NCI-H526 treated with DMSO at 0.1 percent for 48 hours (cell line): ENCODE measurements at regions not wholly inside any gene's neighbourhood (a gene's known extent, or its start where the extent isn't known, plus 50 kb on each side); places are given as distances from the start of the nearest gene placed in this dataset.

Source experiments
- DNase-seq: peaks from one replicate; lab custom pipeline; 2025; lab: John Stamatoyannopoulos, UW

DNA sequence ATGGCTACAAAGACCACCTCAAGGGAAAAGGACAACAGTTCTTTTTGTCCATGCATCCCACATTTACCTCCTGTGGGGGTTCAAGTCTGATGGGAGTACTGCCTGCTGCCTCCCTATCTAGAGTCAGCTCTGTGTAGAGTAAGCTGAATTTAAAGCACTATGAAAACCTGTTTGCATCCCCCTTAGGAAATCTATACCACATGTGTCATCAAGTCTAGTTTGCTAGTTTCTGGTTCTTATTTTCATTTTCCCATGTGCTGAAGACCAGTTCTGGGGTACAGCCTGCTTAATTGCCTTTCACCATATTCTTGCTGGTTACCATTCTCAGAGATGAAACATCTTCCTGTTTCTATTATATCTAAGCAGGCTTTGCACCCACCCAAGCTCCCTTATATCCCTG, 470.3 kb downstream of the MBD2 start:
- DNase-seq: no peak

DNA sequence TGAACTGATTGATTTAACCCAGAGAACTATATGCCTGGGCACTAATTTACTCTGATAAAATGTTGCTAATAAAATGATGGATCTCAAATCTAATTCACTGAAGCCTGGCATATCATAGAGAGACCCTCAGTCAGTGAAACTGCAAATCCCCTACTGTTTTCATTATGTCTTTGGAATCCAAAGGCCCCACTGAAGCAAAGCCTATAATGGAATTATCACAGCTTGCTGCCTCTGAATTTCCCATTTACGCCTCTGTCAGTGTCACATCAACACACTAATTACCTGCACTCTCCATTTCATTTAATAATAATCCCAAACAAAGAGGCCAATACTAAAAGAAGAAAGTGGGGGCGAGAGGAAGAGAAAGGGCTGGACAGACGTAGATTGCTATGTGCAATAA, 470.9 kb downstream of the MBD2 start:
- DNase-seq: no peak

DNA sequence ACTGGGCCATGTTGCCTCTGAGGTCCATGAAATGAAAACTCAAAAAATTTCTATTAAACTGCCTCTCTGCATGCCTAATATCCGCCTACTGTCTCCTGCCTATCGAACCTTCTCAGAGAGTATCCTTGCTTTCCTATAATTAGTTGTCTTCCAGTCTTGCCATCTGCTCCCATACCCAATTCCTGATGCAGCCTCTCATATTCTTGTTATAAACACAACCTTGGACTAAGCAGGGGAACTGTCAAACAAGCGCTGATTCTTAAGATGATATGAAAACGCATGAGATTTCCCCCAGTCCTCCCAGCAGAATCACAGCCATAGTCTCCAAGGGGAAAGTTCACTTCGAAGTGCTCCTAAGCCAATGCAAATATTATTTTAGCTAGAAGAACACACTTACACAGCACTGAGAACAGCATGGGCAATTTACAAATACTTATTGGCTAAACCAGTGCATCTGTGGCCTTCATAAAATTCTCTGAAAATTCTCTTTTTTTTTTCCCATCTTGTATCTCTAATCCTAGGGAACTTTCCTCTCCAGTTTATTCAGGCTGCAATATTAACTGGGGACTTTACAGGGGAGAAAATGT, 471.6 kb downstream of the MBD2 start:
- DNase-seq: no peak

DNA sequence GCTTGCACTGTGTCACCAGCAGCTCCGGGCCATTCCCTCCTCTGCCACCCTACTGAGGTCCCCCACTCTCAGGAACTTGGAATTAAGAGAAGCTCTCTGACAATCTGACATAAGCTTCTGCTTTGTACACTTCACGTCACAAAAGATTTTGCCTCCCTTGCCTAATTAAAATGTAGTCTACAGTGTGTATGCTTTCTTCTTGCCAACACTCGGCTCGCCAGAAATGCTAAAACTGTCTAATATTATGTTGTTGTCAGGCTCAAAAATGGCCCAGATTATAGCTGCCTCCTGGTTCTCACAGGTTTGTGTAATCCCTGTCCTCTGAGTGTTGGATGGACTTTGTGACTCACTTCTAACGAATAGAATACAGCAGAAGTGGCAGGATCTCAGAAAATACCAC, 474.7 kb downstream of the MBD2 start:
- no peak for DNase-seq

DNA sequence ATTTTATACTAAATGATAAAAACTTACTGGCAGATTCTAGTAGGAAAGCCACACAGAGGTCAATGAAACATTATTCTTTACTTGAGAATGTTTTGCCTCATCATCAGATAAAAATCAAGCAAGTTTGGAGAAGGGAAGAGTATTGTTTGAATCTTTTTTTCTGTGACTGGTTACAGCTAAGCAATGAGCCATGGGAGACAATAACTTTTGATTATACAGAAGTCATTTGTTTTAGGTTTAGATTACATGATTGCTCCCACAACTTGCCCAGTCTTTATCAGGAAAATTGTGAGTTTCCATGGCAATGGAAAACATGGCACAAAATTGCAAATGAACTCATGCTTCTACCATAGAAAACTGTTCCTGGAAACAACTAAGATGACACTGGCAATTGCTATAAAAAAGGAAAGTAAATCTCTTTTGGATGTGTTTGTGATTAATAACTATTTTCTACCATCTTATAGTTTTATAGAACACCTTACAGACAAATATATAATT, 476.8 kb downstream of the MBD2 start:
- no peak for DNase-seq

DNA sequence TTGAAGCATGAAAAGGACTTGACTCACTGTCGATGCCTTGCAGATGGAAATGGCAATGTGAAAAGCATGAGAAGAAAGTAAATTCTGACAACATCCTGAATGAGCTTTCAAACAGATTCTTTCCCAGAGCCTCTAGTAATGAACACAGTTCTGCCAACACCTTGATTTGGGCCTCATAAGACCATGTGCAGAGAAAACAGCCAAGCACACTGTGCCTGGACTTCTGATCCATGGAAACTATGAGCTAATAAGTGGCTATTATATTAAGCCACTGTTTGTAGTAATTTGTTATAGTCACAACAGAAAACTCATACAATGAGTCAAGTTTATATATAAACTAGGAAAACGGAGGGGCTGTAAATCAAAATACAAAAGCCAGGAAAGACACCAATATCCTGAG, 477.3 kb downstream of the MBD2 start:
- no peak for DNase-seq

DNA sequence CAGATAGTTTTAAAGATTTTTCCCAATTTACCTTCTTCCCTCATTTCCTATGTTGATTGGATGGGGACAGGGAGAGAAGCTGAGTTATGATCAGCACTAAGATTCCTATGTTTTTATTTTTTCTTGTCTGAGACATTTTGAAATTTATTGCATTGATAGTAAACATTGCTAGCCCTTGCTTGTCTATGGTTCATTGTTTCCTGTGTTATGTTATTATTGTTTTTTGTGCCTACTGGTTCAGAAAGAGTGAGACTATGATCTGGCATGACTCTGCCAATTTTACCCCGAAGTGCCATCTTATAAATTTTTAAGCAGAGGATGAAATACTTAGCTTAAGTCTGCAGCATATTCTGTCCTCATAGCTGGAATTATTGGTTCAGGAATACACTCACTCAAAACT, 478.5 kb downstream of the MBD2 start:
- DNase-seq: no peak

DNA sequence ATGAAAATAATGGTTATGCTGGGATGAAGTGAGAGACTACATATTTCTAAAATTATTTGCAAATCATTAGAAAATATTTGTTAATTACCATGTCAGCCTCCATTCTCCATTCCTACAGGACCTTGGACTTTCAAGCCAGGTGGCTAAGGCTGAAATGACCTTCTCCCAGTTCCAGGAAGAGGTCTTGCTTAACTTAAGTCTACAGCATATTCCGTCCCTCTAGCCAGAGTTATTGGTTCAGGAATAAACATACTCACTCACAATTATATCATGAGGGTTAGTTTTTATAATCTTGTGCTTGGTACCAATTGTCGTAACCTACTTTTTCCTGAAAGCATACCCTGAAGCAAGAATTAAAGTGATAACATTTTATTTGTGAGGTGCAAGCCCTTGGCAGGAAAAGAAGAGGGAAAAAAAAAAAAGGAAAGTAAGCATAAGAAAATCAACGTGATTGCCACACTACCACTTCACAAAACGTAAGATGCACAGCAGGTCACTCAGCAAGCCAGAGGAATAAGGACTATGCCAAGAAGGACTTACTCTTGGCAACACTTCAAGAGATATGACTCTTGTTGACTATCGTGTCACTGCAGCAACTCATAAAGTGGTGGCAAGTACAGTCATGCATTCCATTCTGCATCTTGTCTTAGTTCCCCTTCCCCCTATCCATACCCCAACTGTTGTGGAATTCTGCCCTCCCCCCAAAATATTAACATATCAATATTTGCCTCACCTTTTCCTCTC, 479.1 kb downstream of the MBD2 start:
- DNase-seq: no peak

DNA sequence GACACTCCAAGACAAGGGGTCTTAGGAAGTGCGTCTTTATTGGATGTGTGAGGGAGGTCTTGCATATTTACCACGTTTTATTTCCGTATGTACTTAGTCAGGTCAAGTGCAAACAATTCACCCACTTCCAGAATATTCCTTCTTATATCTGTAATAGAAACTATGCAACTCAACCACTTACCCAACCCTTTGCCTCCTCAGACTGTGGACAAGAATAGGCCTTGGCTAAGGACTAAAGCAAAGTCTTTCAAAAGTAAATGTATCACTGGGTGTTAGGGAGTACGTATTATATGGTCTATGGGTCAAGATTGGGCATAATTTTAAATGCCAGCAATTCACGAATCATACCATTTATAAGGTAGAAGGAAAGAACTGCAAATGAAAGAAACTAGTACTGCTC, 484.8 kb downstream of the MBD2 start:
- no peak for DNase-seq

DNA sequence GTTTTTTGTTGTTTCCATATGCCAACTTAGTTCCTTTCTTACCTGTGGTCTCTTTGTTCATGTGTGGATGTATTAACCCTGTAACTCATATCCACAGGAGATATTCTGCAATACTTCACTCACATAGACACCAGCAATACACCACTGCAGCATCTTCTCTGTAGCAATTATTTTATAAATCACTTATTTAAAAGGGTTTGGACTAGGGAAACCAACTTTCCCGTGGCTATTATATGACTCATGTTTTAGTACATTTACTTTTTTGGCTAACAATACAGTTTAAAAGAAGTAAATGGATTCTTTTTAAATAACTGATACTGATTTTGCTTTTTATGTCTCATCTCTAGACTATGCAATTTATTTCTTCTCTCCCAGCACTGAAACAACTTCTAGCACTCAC, 488.9 kb downstream of the MBD2 start:
- no peak for DNase-seq

DNA sequence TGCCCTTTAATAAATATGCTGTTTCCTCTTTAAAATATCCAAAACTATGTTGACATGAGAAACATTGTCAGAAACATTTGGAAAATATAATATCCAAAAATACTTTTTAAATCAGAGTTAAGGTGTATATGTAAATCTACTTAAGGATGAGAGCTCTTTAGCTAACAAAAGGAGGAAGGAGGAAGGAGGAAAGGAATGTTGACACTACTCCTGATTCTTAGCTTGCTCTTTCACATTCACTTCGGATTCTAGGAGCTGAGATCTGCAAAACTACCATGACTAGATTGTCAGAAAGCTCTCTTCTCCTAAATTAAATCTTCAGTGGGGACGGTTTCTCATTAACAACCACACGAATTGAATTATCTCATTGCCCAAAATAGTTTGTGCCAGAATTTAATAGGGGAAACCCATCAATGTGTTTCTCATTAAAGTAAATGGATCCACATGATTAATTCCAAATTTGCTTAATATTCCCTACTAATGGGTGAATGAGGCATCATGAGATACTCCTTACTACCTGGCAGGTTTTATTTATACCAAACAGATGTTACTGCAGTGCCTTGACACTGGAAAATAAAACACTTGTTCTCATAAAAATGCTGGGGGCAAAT, 509.1 kb downstream of the MBD2 start:
- DNase-seq: no peak

DNA sequence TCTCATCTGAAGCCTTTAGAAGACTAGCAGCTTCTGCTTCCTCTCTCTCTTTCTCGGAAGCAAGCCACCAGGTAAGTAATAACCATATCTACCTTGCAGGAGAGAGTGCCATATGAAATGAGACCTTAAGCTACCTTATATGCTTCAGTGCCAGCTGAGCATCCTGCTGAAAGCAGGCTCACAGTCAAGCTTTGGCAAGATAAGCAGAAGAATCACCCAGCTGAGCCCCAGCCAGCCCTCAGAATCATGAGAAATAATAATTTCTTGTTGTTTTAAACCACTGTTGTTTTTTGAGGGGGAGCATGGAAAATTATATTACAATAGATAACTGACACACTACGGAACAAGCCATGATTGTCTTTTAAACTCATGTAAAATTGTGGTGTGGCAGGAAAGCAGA, 514.4 kb downstream of the MBD2 start:
- DNase-seq: no peak

DNA sequence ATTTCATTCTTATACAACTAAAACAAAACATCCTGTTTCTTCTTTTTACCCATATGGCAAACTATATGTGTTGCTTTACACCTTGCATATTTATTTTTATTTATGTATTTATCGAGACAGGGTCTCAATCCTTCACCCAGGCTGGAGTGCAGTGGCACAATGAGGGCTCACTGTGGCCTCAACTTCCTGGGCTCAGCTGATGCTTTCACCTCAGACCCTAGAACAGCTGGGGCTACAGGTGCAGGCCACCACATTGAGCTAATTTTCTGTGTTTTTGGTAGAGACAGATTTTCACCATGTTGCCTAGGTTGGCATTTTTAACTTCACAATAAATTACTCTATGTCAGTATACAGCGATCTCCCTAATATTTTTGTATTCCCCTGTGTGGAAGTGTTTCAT, 522.0 kb downstream of the MBD2 start:
- no peak for DNase-seq

DNA sequence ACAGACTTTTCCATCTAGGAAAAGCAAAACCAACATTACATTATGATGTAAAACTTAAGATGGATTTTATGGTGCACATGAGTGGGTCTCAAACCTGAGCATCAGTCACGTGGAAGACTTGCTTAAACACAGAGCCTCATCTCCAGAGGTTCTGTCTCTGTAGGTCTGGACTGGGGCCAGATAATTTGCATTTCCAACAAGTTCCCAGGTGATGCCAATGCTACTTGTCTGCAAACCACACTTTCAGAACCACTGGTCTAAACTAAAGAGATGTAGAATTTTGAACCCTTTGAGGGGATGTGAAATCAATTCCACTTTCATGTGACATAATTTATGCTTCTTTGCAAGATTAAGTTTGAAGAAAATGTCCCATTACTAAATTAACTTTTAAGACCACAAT, 522.8 kb downstream of the MBD2 start:
- DNase-seq: peak; percentile 1

DNA sequence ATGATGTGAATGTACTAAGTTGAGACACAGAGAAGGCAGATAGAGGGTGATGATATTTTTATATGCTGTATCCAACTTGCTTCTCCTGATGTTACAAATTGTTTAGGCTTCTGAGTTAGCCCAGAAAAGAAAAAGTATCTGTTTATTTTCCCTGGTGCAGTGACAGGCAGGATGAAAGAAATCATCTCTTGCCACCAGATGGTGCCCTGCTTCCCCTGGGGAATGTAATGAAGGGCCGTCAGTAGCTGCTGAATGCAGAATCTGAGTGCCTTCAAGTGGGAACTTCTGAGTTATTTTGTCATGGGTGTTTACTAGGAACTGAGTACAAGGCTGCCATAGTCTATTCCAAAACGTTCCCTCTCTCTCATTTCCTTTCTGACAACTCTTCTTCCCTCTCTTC, 525.6 kb downstream of the MBD2 start:
- DNase-seq: no peak

DNA sequence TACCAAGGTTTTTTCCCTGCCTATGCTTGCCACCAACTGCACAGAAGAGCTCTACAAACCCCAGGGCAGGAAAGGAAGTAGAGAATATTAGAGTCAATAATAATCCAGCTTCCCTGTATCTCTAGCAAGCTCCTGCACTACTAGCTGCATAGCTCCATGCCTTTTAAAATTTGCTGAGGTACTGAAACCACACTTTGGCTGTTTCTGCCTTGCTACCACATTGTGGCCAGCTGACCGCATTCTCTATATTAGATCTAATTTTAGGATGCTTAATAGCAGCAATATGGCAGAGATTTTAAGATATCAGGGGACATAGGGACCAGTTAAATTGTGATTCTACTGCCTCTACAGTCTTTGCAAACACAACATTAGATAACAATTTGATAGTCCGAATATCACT, 534.6 kb downstream of the MBD2 start:
- no peak for DNase-seq

DNA sequence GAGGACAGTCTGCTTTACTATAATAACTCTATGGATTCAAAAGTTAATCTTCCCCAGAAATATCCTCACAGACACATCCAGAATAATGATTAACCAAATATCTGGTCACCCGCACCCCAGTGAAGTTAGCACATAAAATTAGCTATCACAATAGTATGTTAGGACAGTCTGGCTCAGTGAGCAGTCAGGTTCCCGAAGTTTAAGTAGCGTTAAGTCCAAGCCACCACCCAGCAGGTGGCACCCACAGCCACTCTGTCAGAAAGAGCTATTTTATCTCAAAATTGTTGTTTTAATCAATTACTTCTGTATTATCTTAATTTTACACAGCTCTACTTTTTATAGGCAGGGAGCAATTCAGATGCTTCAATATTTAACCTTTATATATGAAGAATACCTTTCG, 537.5 kb downstream of the MBD2 start:
- DNase-seq: no peak

DNA sequence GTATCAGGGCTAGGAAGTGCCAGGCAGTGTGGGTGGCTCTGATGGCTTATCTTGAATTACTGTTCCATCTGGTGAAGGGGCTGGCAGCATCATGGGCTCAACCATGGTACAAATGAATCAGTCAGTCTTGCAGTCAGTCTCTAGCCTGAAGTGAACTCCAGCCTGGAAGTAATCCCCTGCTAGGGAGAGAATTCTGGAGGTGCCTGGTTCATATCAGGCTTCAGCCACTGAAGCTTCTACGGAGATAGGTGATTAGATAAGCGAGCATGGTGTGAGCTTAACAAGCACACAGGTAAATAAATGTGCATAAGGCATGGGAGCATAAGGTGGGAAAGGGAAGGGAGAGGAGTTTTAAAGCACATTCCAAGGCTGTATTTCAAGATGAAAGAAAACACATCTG, 541.7 kb downstream of the MBD2 start:
- no peak for DNase-seq

DNA sequence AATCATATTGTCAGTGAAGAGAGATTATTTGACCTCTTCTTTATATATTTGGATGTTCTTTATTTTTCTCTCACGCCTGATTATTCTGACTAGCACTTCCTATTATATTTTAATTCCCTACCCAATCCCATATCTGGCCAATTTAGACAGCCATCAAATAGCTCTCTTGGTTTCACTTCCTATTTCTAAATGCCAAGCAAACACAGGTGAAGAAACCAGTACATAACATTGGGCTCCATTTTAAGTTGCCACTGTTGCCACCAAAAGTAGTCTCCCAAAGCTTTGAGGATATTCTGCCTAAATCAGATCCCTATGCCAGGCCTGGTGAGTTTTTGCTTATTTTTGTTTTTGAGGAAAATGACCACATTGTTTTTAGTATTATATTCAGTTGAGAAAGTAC, 547.0 kb downstream of the MBD2 start:
- no peak for DNase-seq

DNA sequence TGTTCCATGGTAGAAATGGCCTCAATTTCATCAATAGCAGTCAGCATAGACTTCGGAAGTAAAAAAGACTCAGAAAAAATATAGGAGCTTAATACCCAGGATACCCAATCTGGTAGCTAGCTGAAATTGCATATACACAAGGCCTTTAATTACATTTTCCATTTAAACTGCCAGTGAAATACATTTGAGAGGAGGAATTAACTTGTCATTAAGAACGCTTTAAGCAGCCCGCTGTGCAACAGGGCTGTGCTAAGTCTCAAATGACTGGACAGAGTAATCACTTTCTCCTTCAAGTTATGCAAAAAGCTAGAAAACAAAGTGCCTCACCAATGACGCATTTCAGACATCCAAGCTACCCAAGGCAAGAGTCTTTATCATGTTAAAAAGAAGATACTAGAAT, 558.8 kb downstream of the MBD2 start:
- no peak for DNase-seq

DNA sequence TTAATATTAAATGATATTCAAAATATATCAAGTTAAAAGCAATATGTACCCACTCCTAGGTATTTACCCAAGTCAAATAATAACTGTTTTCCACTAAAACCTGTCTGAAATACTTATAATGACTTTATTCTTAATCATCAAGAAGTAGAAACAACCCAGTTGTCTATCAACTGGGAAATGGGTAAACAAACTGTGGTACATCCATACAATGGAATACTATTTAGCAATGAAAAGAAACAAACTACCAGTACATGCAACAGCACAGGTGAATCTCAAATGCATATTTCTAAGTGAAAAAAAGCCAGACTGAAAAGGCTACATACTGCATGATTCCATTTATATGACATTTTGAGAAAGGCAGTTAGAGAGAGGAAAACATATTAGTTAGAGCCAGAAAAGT, 559.9 kb downstream of the MBD2 start:
- no peak for DNase-seq

DNA sequence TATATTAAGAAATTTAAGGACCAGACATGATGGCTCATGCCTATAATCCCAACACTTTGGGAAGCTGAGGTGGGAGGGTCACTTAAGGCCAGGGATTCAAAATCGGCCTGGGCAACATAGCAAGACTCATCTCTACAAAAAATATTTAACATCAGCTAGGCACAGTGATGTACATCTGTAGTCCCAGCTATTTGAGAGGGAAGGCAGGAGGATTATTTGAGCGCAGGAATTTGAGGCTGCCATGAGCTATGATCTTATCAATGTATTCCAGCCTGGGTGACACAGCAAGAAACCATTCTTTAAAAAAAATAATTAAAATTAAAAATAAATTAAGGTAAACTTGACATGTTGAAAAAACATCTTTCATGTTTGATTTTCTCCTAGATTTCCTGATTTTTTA, 564.2 kb downstream of the MBD2 start:
- no peak for DNase-seq

DNA sequence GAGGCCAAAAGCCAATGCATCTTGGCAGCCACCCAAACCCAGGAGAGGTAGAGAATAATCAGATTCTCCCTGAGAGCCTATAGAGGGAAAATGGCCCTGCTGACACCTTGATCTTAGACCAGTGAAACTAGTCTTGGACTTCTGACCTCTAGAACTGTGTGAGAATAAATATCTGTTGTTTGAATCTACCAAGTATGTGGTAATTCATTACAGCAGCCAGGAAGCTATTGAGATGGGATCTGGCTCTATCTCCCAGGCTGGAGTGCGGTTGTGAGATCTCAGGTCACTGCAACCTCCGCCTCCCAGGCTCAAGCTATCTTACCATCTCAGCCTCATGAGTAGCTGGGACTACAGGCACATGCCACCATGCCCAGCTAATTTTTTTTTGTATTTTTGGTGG, 567.2 kb downstream of the MBD2 start:
- DNase-seq: no peak

DNA sequence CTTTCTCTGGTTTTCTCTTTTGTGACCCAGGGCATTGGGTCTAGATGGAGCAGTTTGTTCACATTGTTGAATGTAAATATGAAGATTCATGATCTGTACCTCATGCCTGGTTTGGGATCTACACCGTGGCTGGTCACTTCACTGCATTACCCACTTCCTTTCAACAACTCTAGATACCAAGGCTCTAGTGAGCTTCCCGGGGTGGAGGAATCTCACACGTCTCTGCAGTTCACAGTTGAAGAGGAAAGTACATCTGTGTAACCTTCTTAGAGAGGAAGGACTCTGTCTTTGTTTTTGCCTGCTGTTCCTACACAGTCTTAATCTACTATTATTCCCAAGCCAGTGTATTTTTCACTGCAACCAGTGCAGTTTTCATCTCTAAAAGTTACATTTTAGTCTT, 574.8 kb downstream of the MBD2 start:
- DNase-seq: no peak
